ENCODE measurements at regions not wholly inside any gene's neighbourhood (a gene's known extent, or its start where the extent isn't known, plus 50 kb on each side); places are given as distances from the start of the nearest gene placed in this dataset.

DNA sequence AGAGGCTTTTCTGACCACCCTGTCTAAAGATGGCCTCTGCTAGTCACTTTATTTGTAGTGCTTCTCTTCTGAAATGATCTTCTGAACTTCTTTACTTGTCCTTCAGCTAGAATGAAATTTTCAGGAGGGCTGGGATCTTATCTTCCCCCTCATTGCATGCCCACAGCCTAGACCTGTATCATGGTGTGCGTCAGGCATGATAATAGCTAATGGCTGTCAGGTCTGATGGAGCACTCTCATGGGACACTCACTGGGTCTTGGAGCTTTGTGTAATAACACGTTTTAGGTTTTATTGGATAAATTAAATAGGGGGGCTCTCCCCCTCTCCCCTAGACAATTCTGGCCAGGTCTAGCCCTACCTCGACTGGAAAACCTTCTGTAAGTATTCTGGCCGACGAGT is 97.1 kb upstream of the NRXN3 start:
- DNase-seq (ENCODE audit: low read depth in 2 of 2), result no peak

DNA sequence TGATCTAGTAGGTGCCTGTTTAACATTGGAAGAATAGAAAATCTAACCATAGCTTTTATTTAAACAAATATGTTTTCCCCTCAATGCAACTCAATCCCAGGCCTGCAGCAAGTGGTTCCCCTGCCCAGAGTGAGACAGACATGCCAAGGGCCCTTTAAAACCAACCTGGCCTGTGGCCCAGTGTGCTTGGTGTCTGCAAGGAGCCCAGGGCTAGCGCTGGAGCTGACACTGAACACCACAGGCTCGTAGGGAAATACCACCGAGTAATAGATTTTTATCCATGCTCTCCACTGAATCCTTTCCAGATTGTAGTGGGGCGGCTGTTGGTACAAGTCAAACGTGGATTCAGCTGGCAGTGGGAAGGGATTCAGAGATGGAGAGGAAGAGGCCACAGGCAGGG is 95.6 kb upstream of the NRXN3 start:
- no peak for DNase-seq (ENCODE audit: low read depth in 2 of 2)

DNA sequence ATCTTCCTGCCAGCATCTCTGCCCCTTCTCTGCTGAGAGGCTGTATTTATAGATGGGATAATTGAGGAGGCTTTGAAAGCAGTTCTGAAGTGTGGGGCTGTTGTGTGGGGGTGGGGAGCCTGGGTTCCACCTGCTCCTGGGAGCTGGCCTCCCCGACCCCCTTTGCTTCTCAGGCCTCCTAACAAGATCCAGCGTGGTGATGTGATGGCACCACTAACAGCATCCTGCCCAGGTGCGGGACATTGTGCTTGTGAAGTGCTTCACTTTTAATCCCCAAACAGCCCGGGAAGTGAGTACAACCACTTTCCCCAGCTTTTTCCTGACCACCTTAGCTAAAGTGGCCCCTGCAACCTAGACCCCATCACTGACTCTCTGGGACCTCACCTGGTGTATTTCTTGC is 95.1 kb upstream of the NRXN3 start:
- DNase-seq (ENCODE audit: low read depth in 2 of 2), result no peak

DNA sequence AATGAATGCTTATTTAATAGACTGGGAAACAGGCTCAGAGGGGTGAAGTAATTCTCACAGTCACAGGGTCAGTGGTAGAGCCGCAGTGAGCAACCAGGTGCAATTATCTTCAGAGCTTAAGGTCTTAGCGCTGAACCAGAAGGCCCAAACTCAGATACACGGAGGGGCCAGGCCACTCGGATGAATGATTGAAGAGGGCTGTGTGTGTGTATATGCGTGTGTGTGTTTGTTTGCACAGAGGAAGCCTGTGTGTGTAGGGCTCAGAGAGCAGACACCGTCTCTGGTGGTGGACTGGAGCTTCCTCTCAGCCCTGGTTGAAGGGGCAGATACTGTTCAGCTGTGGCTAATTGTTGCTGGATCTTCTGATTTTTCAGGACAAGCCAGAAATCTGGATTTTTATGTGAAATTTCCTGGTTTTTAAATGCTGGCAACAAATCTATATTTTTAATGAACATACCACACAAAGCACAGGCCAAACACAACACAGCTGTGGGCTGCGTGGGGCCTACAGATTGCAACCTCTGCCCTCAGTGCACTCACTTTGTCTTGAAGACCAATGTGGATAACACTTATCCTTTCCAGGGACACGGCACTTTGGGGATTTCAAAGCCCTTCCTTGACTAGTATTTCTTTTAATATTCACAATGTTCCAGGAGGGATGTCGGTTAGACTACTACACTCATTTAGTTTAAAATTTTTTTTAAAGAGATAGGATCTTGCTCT is 94.5 kb upstream of the NRXN3 start:
- DNase-seq (ENCODE audit: low read depth in 2 of 2), result no peak

- DNase-seq (ENCODE audit: low read depth in 2 of 2), result no peak
Measured at GRCh38 chr14:78081245-78081644, 88.9 kb upstream of the NRXN3 start.

GRCh38 chr14:78083837-78084236 is 86.3 kb upstream of the NRXN3 start:
- no peak for DNase-seq (ENCODE audit: low read depth in 2 of 2)

- no peak for DNase-seq (ENCODE audit: low read depth in 2 of 2)
Measured at GRCh38 chr14:78086342-78086741, 83.8 kb upstream of the NRXN3 start.

DNA sequence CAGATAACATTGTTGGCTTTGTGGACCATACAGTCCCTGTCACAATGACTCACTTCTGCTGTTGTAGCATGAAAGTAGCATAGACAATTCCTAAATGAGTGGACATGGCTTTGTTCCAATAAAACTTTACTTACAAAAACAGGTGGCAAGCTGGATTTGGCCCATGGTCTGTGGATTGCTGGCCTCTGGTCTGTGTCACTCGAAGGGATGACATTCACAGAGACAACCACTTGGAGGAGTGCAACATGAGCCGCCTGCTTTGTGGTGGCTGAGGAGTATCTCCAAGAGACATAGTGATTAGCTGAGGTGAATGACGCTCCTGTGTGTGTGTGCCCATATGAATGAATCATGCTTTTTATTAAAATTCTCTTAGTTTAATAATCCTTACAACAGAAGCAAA is 81.3 kb upstream of the NRXN3 start:
- DNase-seq (ENCODE audit: low read depth in 2 of 2), result no peak

DNA sequence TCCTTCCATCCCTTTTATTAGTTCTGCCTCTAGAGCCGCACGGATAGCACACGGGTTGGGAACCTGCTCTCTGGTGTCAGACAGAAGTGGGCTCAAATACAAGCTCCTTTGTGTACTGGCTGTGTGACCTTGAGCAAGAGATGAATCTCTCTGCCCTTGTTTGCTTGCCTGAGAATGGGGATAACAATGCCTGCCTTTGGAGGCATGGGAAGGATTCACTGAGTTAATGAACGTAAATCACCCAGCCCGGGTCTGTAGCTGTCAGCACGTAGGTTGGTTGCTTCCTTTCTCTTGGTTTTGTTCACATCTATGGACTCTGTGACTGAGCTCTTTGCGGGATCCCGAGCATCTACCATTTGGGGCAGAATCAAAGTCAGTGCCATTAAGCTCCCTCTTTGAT is 79.3 kb upstream of the NRXN3 start:
- DNase-seq (ENCODE audit: low read depth in 2 of 2), result no peak

GRCh38 chr14:78091361-78091760 is 78.8 kb upstream of the NRXN3 start:
- DNase-seq (ENCODE audit: low read depth in 2 of 2), result no peak

DNA sequence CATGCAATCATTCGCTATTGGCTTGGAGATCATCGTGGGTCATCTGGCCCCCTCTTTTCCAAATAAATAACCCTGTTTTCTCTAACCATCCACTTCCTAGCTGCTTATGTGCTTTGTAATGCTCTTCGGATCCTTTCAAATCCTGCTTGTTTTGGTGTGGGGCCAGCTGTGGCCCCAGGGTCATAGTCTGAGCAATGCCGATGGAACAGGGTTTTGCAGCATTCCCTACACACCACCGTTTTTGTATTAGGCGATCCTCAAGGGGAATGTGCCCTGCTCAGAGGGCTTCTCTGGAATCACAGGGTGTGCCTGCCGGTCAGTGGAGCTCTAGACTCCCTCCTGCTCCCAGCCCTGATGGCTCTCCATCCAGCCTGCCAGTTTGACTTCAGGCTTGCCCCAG is 78.1 kb upstream of the NRXN3 start:
- no peak for DNase-seq (ENCODE audit: low read depth in 2 of 2)

DNA sequence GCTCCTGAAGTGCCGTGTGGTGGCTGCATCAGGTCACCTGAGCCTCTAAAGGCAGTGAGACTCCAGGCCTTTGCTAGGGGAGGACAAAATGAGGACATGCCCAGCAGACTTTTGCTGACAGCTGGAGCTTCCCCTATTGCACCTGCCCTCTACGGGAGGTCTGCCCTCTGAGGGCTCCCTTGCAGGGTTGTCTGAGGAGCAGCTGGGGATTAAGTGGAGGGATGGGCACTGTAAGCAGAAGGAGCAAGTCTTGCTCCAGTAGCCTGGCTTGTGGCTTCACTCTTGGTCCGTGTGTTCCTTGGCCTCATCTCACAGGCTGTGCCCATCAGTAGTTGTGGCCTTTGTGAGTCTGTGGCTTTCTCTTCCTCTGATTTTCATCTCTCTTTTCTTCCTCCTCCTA is 66.9 kb upstream of the NRXN3 start:
- no peak for DNase-seq (ENCODE audit: low read depth in 2 of 2)

DNA sequence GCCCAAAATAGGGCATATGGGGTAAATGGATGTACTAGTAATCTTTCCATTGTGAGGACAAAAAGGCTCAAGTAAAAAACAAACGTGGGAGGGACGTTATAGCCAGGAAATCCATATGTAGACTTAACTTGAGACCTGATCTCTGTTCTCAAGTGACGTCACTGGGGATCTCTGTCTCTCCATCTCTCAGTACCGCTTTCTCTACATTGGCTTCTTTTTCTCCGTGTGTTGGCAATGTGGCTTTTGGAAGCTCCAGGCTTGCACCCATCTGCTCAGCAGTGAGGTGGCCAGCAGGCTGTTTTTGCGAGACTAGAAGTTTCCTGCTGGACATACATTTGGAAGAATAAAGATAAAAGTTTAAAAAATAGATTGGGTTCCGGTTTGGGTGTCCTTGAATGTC is 66.0 kb upstream of the NRXN3 start:
- no peak for DNase-seq (ENCODE audit: low read depth in 2 of 2)

DNA sequence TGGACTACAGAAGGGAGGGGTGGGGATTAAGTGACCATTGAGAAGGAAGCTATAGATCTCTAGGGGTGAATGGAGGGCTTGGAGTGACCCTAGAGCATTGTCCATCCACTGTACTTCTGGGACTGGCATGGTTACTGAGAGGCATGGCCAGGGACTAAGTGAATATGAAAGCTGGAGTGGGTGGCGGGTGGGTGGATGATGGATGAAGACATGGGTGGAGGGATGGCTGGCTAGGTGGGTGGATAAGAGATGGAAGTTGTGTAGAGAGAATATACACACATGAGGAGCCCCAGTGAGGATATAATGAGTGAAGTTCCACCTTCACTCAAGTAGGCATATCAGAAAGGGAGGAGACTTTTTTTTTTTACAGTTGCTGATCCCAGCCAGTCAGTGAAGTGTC is 65.5 kb upstream of the NRXN3 start:
- no peak for DNase-seq (ENCODE audit: low read depth in 2 of 2)

GRCh38 chr14:78106381-78106780 is 63.8 kb upstream of the NRXN3 start:
- DNase-seq (ENCODE audit: low read depth in 2 of 2), result no peak

- DNase-seq (ENCODE audit: low read depth in 2 of 2), result no peak
Measured at GRCh38 chr14:78107166-78107565, 63.0 kb upstream of the NRXN3 start.

GRCh38 chr14:78119440-78119839 is 50.7 kb upstream of the NRXN3 start:
- no peak for DNase-seq (ENCODE audit: low read depth in 2 of 2)

All from stimulated activated CD8-positive, alpha-beta memory T cell treated with anti-CD3 and anti-CD28 coated beads, Interleukin-2, amount 100 ng/mL, for 48 hours (primary cell).